ENCODE measurements at regions not wholly inside any gene's neighbourhood (a gene's known extent, or its start where the extent isn't known, plus 50 kb on each side); places are given as distances from the start of the nearest gene placed in this dataset.

GRCh38 chr5:138648841-138649240, 73.6 kb upstream of the HSPA9 start:
- H3K4me1 ChIP-seq, result peaks cover 29% of the 10 kb centered on the region
- DNase-seq, result no peak

DNA sequence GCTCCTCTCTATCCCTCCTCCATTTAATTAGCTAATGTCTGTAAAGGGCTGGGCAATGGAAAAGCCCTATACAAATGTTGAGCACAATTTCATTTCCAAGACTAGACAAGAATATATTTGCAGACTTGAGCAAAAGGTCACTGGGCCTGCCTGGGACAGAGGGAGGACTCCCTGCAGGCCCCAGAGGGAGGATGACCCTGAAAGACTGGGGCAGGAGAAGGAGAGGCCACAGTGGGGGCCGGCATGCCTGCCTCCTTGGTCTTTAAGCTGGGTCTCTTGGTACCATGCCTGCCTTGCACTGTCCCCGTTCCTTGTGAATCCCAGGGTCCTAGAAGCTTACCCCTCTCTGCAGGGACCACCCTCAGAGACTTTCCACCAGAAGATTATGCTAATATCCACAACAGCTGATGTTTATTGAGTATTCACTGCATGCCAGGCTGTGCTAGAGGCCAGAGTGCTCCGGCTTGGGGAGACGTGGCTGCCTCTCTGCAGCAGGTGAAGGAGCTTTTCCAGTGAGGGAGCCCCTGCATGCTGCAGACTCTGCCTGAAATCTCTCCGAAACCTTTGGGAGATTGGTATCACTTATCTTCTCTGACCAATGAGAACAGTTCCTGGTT, 72.7 kb upstream of the HSPA9 start:
- peaks cover 29% of the 10 kb centered on the region for H3K4me1 ChIP-seq
- H3K36me3 ChIP-seq, result no peaks in the 10 kb centered on the region
- no peak overlapping the region for H3K4me3 ChIP-seq
- intact Hi-C loops (cut with micrococcal nuclease), result no loop called here
- H3K27me3 ChIP-seq (ENCODE audit: low read depth), result no peaks in the 10 kb centered on the region
- no peak overlapping the region for H3K27ac ChIP-seq (replicated peaks)
- no peak for TF ChIP-seq CTCF (IDR thresholded peaks at IDR 0.05; ENCODE audit: borderline replicate concordance)
- no peaks in the 10 kb centered on the region for H3K9me3 ChIP-seq (replicated peaks)
- no peak for DNase-seq

More at GRCh38 chr5:138648841-138649240, 73.6 kb upstream of the HSPA9 start:
- Histone ChIP-seq H3K4me3 (no peak overlapping the region), H3K36me3 (no peaks in the 10 kb centered on the region), H3K27me3 (ENCODE audit: low read depth) (no peaks in the 10 kb centered on the region), H3K9me3 (replicated peaks) (no peaks in the 10 kb centered on the region), H3K27ac (replicated peaks) (no peak overlapping the region)
- no peak for TF ChIP-seq CTCF (IDR thresholded peaks at IDR 0.05; ENCODE audit: borderline replicate concordance)
- intact Hi-C loops (cut with micrococcal nuclease), result no loop called here

DNA sequence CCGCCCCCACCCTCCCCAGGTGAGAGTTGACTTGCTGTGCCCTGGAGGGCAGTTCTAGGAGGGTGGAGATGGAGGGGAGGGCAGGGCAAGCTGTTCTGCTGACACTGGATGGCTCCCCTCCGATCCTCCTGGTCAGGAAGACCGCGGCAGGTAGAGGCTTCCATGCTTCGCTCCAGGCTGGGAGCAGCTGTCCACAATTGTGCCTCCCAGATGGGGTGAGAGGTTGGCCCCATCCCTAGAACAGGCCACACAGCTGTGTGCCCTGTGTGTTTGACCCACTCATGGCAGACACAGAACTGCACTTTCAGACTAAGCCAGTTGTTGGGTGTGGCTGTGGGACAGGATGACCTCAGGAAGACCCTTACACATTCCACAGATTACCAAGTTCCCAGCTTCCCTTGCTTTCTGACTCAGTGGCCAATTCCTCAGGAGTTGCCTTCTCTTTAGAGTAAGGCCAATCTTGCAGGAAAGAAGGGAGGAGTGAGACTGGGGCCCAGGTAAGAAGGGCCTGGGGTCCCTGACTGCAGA, 72.1 kb upstream of the HSPA9 start:
- intact Hi-C loops (cut with micrococcal nuclease), result no loop called here
- no peak for DNase-seq
- no peak overlapping the region for H3K27ac ChIP-seq (replicated peaks)
- no peaks in the 10 kb centered on the region for H3K9me3 ChIP-seq (replicated peaks)
- no peak overlapping the region for H3K4me3 ChIP-seq
- TF ChIP-seq CTCF (IDR thresholded peaks at IDR 0.05; ENCODE audit: borderline replicate concordance), result no peak
- no peaks in the 10 kb centered on the region for H3K36me3 ChIP-seq
- H3K4me1 ChIP-seq, result peaks cover 29% of the 10 kb centered on the region
- H3K27me3 ChIP-seq (ENCODE audit: low read depth), result no peaks in the 10 kb centered on the region

- Histone ChIP-seq H3K9me3 (replicated peaks) (no peaks in the 10 kb centered on the region), H3K27ac (replicated peaks) (no peak overlapping the region), H3K4me1 (peaks cover 34% of the 10 kb centered on the region), H3K4me3 (no peak overlapping the region), H3K36me3 (no peaks in the 10 kb centered on the region), H3K27me3 (ENCODE audit: low read depth) (no peaks in the 10 kb centered on the region)
- no peak for DNase-seq
- no peak for TF ChIP-seq CTCF (IDR thresholded peaks at IDR 0.05; ENCODE audit: borderline replicate concordance)
- intact Hi-C loops (cut with micrococcal nuclease), result no loop called here
Observed at GRCh38 chr5:138646671-138647070, 71.5 kb upstream of the HSPA9 start.

DNA sequence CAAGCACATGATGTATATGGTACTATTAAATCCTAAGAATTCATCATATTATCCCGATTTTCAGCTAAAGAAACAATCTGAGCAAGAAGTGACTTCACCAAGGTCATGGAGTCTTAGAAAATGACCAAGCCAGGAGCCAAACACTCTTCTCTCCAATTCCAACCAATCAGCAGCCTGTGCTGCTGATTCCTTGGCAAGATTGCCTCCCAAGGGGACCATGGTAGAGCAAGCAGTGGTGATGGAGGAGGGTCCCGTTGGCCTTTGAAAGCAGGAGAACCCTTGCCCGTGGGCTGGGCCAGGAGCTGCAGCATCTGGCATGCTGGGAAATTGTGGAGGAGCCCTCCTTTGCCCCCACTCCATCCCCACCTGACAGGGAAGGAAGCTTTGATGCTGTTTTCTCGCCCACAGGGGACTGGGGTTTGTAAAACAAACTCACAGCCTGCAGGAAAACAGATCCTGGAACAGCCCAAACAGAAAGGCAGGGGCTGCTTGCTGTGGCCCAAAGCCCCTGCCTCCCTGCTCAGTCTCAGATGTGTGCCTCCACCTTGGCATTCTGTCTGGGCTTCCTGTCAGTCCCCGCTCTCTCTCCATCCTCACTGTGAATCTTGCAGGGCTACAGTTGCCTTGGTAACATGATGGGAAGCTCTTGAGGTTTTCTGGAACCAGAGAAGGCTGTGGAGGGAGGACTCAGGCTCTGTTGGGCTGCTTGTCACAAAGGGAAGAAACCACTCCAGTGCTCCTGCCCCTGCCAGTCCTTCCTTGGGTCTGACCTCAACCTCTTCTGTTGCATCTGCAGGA, 70.8 kb upstream of the HSPA9 start:
- Histone ChIP-seq H3K4me1 (peaks cover 36% of the 10 kb centered on the region), H3K27ac (replicated peaks) (no peak overlapping the region), H3K36me3 (no peaks in the 10 kb centered on the region), H3K9me3 (replicated peaks) (no peaks in the 10 kb centered on the region), H3K4me3 (no peak overlapping the region), H3K27me3 (ENCODE audit: low read depth) (no peaks in the 10 kb centered on the region)
- DNase-seq, result no peak
- intact Hi-C loops (cut with micrococcal nuclease), result no loop called here
- no peak for TF ChIP-seq CTCF (IDR thresholded peaks at IDR 0.05; ENCODE audit: borderline replicate concordance)
